CD4-positive, alpha-beta memory T cell (primary cell): ENCODE measurements at regions not wholly inside any gene's neighbourhood (a gene's known extent, or its start where the extent isn't known, plus 50 kb on each side); places are given as distances from the start of the nearest gene placed in this dataset.

ENCODE experiments used
- CTCF ChIA-PET: fragments of 350-600 bp; sonication (Branson Sonifier 250); formaldehyde crosslinking; loops from one replicate; lab custom pipeline; 2021; ENCODE audit warnings: inconsistent platforms; ENCODE audit not compliant: partially characterized antibody; lab: Charles Lee
- POLR2A ChIA-PET: fragments of 350-600 bp; sonication (Branson Sonifier 250); formaldehyde crosslinking; loops from one replicate; lab custom pipeline; 2021; ENCODE audit not compliant: partially characterized antibody; lab: Charles Lee
- DNase-seq, 5 donors: peaks; one replicate each; pipeline versions ENCODE4 v3.0.0 to v3.0.0-alpha.2; 2020 to 2022; ENCODE audit warnings: mixed read lengths in 1 of 5
- H3K27ac ChIP-seq: one replicate; pipeline ENCODE4 v1.7.0; 2013; ENCODE audit warnings: low read depth, low read length
- H3K27me3 ChIP-seq: 2 replicates; pipeline ENCODE4 v1.7.0; 2013; ENCODE audit warnings: mild to moderate bottlenecking, low read length, moderate library complexity; ENCODE audit not compliant: insufficient read depth
- H3K36me3 ChIP-seq: 2 replicates; pipeline ENCODE4 v1.7.0; 2013; ENCODE audit warnings: mild to moderate bottlenecking, low read length, moderate library complexity; ENCODE audit not compliant: insufficient read depth
- H3K4me1 ChIP-seq: 2 replicates; pipeline ENCODE4 v1.7.0; 2013; ENCODE audit warnings: mild to moderate bottlenecking, low read length, moderate library complexity; ENCODE audit not compliant: insufficient read depth
- H3K4me3 ChIP-seq, 2 donors: one replicate each; pipeline ENCODE4 v1.7.0; 2013; ENCODE audit warnings: low read length in 2 of 2, mild to moderate bottlenecking in 1 of 2
- H3K9me3 ChIP-seq, 2 donors: one replicate each; pipeline ENCODE4 v1.7.0; 2013; ENCODE audit warnings: low read length in 2 of 2, control low read depth in 1 of 2; ENCODE audit not compliant: control insufficient read depth in 1 of 2
- H3K27ac Mint-ChIP-seq, 7 donors: one replicate each; pipeline ENCODE4 v1.8.0; 2020 to 2021; ENCODE audit warnings: mixed read lengths in 7 of 7, mild to moderate bottlenecking in 6 of 7, inconsistent platforms in 3 of 7, moderate library complexity in 3 of 7
- H3K27me3 Mint-ChIP-seq, 2 donors: one replicate each; pipeline ENCODE4 v1.8.0; 2020 to 2021; ENCODE audit warnings: mixed read lengths in 2 of 2
- H3K36me3 Mint-ChIP-seq, 2 donors: one replicate each; pipeline ENCODE4 v1.8.0; 2020 to 2021; ENCODE audit warnings: mixed read lengths in 2 of 2, inconsistent platforms in 1 of 2, mild to moderate bottlenecking in 1 of 2
- H3K4me1 Mint-ChIP-seq, 4 donors: one replicate each; pipeline ENCODE4 v1.8.0; 2020 to 2021; ENCODE audit warnings: mixed read lengths in 4 of 4, mild to moderate bottlenecking in 1 of 4
- H3K4me3 Mint-ChIP-seq, 8 donors: one replicate each; pipeline ENCODE4 v1.8.0; 2020 to 2021; ENCODE audit warnings: mixed read lengths in 8 of 8, mild to moderate bottlenecking in 7 of 8, moderate library complexity in 6 of 8, inconsistent platforms in 3 of 8
- H3K9me3 Mint-ChIP-seq, 8 donors: one replicate each; pipeline ENCODE4 v1.8.0; 2020 to 2021; ENCODE audit warnings: mixed read lengths in 8 of 8, mild to moderate bottlenecking in 5 of 8, inconsistent platforms in 3 of 8, moderate library complexity in 1 of 8
- intact Hi-C: fragments of 100-400 bp; cut with micrococcal nuclease; formaldehyde crosslinking; loops from one replicate; pipeline ENCODE4 v1.15.1; 2023

- Mint-ChIP-seq H3K4me3 (no peak overlapping the region), H3K9me3 (peaks cover 0 to 6% (median 0%) of the 10 kb centered on the region in 8 donors), H3K36me3 (no peaks in the 10 kb centered on the region), H3K27ac (no peak overlapping the region), H3K4me1 (no peaks in the 10 kb centered on the region), H3K27me3 (no peaks in the 10 kb centered on the region)
- H3K4me1 ChIP-seq = no peaks in the 10 kb centered on the region
- no peaks in the 10 kb centered on the region for H3K36me3 ChIP-seq
- no peak overlapping the region for H3K27ac ChIP-seq
- ChIA-PET CTCF (no interaction called here), POLR2A (no interaction called here)
- DNase-seq = no peak
- no peak overlapping the region for H3K4me3 ChIP-seq
- intact Hi-C loops = no loop called here
- no peaks in the 10 kb centered on the region for H3K9me3 ChIP-seq
- no peaks in the 10 kb centered on the region for H3K27me3 ChIP-seq
These were observed 307.4 kb downstream of the RAB28 start for GRCh38 chr4:13176741-13177142.

- ChIA-PET CTCF (no interaction called here), POLR2A (no interaction called here)
- H3K4me3 ChIP-seq = no peak overlapping the region
- no peaks in the 10 kb centered on the region for H3K36me3 ChIP-seq
- Mint-ChIP-seq H3K4me1 (no peaks in the 10 kb centered on the region), H3K27me3 (no peaks in the 10 kb centered on the region), H3K27ac (no peak overlapping the region), H3K36me3 (no peaks in the 10 kb centered on the region), H3K9me3 (peaks cover 0 to 6% (median 0%) of the 10 kb centered on the region in 8 donors), H3K4me3 (no peak overlapping the region)
- H3K4me1 ChIP-seq = no peaks in the 10 kb centered on the region
- intact Hi-C loops = no loop called here
- DNase-seq = no peak
- no peaks in the 10 kb centered on the region for H3K9me3 ChIP-seq
- H3K27me3 ChIP-seq = no peaks in the 10 kb centered on the region
- no peak overlapping the region for H3K27ac ChIP-seq
These were observed 309.2 kb downstream of the RAB28 start for GRCh38 chr4:13174926-13175325.

DNA sequence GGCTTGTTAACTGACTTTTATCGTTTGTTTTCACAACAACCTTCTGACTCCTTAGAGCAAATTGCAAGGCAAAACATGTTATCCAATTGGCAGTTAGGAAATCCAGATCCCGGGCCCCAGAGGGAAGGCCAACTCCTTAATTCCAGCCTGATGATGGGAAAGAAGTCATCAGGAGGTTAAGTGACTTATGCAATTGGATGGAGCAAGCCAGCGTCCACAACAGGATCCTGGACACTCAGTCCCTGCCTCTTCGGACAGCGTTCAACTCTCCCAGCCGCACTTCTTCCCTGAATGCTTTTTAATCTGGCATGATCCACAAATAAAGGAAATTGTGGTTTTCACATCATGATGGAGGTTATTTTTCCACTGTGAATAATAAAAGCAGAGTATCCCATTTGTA is 310.1 kb downstream of the RAB28 start:
- Histone ChIP-seq H3K27ac (no peak overlapping the region), H3K36me3 (no peaks in the 10 kb centered on the region), H3K27me3 (no peaks in the 10 kb centered on the region), H3K4me3 (no peak overlapping the region), H3K9me3 (no peaks in the 10 kb centered on the region), H3K4me1 (no peaks in the 10 kb centered on the region)
- DNase-seq = no peak
- ChIA-PET CTCF (no interaction called here), POLR2A (no interaction called here)
- Mint-ChIP-seq H3K27ac (no peak overlapping the region), H3K36me3 (no peaks in the 10 kb centered on the region), H3K27me3 (no peaks in the 10 kb centered on the region), H3K4me3 (no peak overlapping the region), H3K4me1 (no peaks in the 10 kb centered on the region), H3K9me3 (peaks cover 0 to 6% (median 0%) of the 10 kb centered on the region in 8 donors)
- intact Hi-C loops = no loop called here

- Histone ChIP-seq H3K27ac (no peak overlapping the region), H3K9me3 (no peaks in the 10 kb centered on the region), H3K36me3 (no peaks in the 10 kb centered on the region), H3K4me1 (no peaks in the 10 kb centered on the region), H3K27me3 (no peaks in the 10 kb centered on the region), H3K4me3 (no peak overlapping the region)
- H3K4me3 Mint-ChIP-seq = no peak overlapping the region
- intact Hi-C loops = no loop called here
- POLR2A ChIA-PET = no interaction called here
- CTCF ChIA-PET = no interaction called here
- no peaks in the 10 kb centered on the region for H3K27me3 Mint-ChIP-seq
- no peaks in the 10 kb centered on the region for H3K36me3 Mint-ChIP-seq
- no peaks in the 10 kb centered on the region for H3K4me1 Mint-ChIP-seq
- H3K27ac Mint-ChIP-seq = no peak overlapping the region
- no peak for DNase-seq
- peaks cover 0 to 8% (median 0%) of the 10 kb centered on the region in 8 donors for H3K9me3 Mint-ChIP-seq
These were observed 312.7 kb downstream of the RAB28 start for GRCh38 chr4:13171292-13172057.

- ChIA-PET CTCF (no interaction called here), POLR2A (no interaction called here)
- intact Hi-C loops = no loop called here
- Mint-ChIP-seq H3K4me3 (no peak overlapping the region), H3K27me3 (no peaks in the 10 kb centered on the region), H3K4me1 (no peaks in the 10 kb centered on the region), H3K27ac (no peak overlapping the region), H3K9me3 (peaks cover 0 to 2% (median 0%) of the 10 kb centered on the region in 8 donors), H3K36me3 (no peaks in the 10 kb centered on the region)
- Histone ChIP-seq H3K4me3 (no peak overlapping the region), H3K27ac (no peak overlapping the region), H3K36me3 (no peaks in the 10 kb centered on the region), H3K27me3 (no peaks in the 10 kb centered on the region), H3K4me1 (no peaks in the 10 kb centered on the region), H3K9me3 (no peaks in the 10 kb centered on the region)
- no peak for DNase-seq
These were observed 314.2 kb downstream of the RAB28 start for GRCh38 chr4:13169731-13170525.

- POLR2A ChIA-PET = no interaction called here
These were observed 315.8 kb downstream of the RAB28 start for GRCh38 chr4:13168326-13168725.

DNA sequence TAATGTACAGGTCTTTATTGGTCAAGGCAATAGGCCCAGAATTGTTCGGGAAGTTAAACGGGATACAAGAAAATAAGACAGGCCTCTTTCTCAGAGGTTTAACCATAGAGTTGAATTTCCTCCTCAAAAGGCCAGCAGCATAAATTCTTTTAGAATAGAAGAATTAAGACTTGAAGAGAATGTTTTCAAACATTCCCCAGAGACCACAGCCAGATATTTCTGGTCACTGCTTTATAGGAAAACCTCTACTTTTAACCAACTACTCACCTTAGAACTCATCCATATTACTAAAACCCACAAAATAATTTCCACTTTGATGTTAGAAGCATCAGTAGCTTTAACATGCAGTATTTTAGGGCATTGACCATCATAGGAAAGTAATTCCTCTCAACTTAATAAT is 317.9 kb downstream of the RAB28 start:
- Histone ChIP-seq H3K4me3 (no peak overlapping the region), H3K27me3 (no peaks in the 10 kb centered on the region), H3K36me3 (no peaks in the 10 kb centered on the region), H3K9me3 (no peaks in the 10 kb centered on the region), H3K27ac (no peak overlapping the region), H3K4me1 (no peaks in the 10 kb centered on the region)
- ChIA-PET POLR2A (no interaction called here), CTCF (no interaction called here)
- no peak for DNase-seq
- H3K9me3 Mint-ChIP-seq = peaks cover 0 to 2% (median 0%) of the 10 kb centered on the region in 8 donors
- no peaks in the 10 kb centered on the region for H3K36me3 Mint-ChIP-seq
- intact Hi-C loops = no loop called here
- no peak overlapping the region for H3K27ac Mint-ChIP-seq
- no peak overlapping the region for H3K4me3 Mint-ChIP-seq
- no peaks in the 10 kb centered on the region for H3K27me3 Mint-ChIP-seq
- H3K4me1 Mint-ChIP-seq = no peaks in the 10 kb centered on the region

More at GRCh38 chr4:13168326-13168725, 315.8 kb downstream of the RAB28 start:
- H3K4me3 ChIP-seq = no peak overlapping the region
- H3K36me3 ChIP-seq = no peaks in the 10 kb centered on the region
- no peaks in the 10 kb centered on the region for H3K4me1 Mint-ChIP-seq
- H3K27me3 Mint-ChIP-seq = no peaks in the 10 kb centered on the region
- no peak overlapping the region for H3K27ac Mint-ChIP-seq
- H3K27ac ChIP-seq = no peak overlapping the region
- no peaks in the 10 kb centered on the region for H3K27me3 ChIP-seq
- intact Hi-C loops = no loop called here
- no peak for DNase-seq
- H3K36me3 Mint-ChIP-seq = no peaks in the 10 kb centered on the region
- no peak overlapping the region for H3K4me3 Mint-ChIP-seq
- no peaks in the 10 kb centered on the region for H3K4me1 ChIP-seq
- H3K9me3 Mint-ChIP-seq = peaks cover 0 to 2% (median 0%) of the 10 kb centered on the region in 8 donors
- H3K9me3 ChIP-seq = no peaks in the 10 kb centered on the region
- CTCF ChIA-PET = no interaction called here
